BE2C (cell line): ENCODE measurements at regions not wholly inside any gene's neighbourhood (a gene's known extent, or its start where the extent isn't known, plus 50 kb on each side); places are given as distances from the start of the nearest gene placed in this dataset.
"Not testable (repeated sequence)": the region's sequence is repeated elsewhere in the genome, so short reads cannot be mapped to it uniquely, and the experiment has no call there.

Experiments used
- DNase-seq: peaks from one replicate; pipeline ENCODE4 v3.0.0-alpha.2; 2020
- H3K27me3 ChIP-seq: fragments of 250-450 bp; sonication (Bioruptor Pico); 2 replicates; pipeline ENCODE4 v1.5.1; 2020; ENCODE audit warnings: mild to moderate bottlenecking
- H3K36me3 ChIP-seq: fragments of 250-450 bp; sonication (Bioruptor Pico); 2 replicates; pipeline ENCODE4 v1.5.1; 2020; ENCODE audit warnings: mild to moderate bottlenecking
- H3K4me1 ChIP-seq: fragments of 250-450 bp; sonication (Bioruptor Pico); 2 replicates; pipeline ENCODE4 v1.5.1; 2020
- H3K4me3 ChIP-seq: 2 replicates; pipeline ENCODE4 v1.5.1; 2011; ENCODE audit warnings: low read depth, low read length
- H3K9me3 ChIP-seq: fragments of 250-450 bp; sonication (Bioruptor Pico); 2 replicates; pipeline ENCODE4 v1.5.1; 2020
- TF ChIP-seq, protein P1 (sequence below): IDR thresholded peaks from 2 replicates; pipeline ENCODE4 v1.5.1; 2012; ENCODE audit warnings: mild to moderate bottlenecking, low read depth, low read length

DNA sequence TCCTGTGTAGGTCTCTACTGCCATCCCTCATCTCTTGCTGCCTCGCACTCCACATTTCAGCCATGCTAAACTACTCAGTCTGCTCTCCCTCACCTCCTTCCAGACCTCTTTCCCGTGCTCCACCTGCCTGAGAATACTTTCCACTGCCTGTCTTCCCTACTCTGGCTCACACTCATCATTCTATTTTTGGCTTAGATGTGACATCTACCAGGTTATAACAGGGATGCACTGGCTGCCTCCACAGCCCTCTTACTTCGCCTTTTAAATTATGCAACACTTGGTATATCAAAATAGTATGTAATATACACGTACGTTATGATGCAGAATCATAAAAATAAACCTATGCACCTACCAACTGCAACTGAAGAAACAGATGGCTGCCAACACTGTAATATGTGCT, 222.8 kb upstream of the DTNBP1 start:
- Histone ChIP-seq H3K36me3 (no peaks in the 10 kb centered on the region), H3K4me3 (no peak overlapping the region), H3K27me3 (no peaks in the 10 kb centered on the region), H3K4me1 (peaks cover 13% of the 10 kb centered on the region), H3K9me3 (no peaks in the 10 kb centered on the region; the same call in 1 of the 2 replicates)
- TF ChIP-seq, protein P1, sequence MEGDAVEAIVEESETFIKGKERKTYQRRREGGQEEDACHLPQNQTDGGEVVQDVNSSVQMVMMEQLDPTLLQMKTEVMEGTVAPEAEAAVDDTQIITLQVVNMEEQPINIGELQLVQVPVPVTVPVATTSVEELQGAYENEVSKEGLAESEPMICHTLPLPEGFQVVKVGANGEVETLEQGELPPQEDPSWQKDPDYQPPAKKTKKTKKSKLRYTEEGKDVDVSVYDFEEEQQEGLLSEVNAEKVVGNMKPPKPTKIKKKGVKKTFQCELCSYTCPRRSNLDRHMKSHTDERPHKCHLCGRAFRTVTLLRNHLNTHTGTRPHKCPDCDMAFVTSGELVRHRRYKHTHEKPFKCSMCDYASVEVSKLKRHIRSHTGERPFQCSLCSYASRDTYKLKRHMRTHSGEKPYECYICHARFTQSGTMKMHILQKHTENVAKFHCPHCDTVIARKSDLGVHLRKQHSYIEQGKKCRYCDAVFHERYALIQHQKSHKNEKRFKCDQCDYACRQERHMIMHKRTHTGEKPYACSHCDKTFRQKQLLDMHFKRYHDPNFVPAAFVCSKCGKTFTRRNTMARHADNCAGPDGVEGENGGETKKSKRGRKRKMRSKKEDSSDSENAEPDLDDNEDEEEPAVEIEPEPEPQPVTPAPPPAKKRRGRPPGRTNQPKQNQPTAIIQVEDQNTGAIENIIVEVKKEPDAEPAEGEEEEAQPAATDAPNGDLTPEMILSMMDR: no peak
- no peak for DNase-seq

DNA sequence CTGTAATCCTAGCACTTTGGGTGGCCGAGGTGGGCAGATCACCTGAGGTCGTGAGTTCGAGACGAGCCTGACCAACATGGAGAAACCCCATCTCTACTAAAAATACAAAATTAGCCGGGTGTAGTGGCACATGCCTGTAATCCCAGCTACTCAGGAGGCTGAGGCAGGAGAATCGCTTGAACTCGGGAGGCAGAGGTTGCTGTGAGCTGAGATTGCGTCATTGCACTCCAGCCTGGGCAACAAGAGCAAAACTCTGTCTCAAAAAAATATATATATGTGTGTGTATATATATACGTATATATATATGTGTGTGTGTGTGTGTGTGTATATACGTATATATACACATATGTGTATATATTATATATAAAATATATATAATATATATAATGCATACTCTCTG, 220.8 kb upstream of the DTNBP1 start:
- peaks cover 28% of the 10 kb centered on the region for H3K4me1 ChIP-seq
- H3K9me3 ChIP-seq, H3K36me3 ChIP-seq: not testable (repeated sequence)

DNA sequence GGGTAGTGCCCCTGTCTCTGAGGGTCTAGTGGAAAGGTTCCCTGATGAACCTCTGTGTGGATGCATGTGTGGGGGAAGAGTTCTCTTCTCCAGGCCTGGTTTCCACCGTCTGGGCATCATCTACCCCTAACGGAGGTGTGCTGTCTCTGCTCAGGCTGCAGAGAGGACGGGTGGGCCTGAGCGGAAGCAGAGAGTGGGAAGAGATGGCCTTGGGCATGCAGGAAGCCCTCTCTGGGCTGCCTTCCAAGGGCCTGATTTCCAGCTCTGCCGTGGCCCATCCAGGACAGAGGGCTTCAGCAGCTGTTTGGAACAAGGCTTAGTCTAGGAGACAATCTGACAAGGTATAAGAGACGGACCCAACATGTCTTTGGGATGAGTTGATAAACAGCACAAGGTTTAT, 220.1 kb upstream of the DTNBP1 start:
- no peaks in the 10 kb centered on the region; the same call in 1 of the 2 replicates for H3K9me3 ChIP-seq
- peaks cover 28% of the 10 kb centered on the region for H3K4me1 ChIP-seq
- TF ChIP-seq, protein P1: no peak
- H3K36me3 ChIP-seq: no peaks in the 10 kb centered on the region
- DNase-seq: peak; percentile 69
- no peak overlapping the region for H3K4me3 ChIP-seq
- no peaks in the 10 kb centered on the region for H3K27me3 ChIP-seq

More for the DNA sequence above, 220.8 kb upstream of the DTNBP1 start:
- H3K4me3 ChIP-seq, H3K27me3 ChIP-seq, DNase-seq: not testable (repeated sequence)

DNA sequence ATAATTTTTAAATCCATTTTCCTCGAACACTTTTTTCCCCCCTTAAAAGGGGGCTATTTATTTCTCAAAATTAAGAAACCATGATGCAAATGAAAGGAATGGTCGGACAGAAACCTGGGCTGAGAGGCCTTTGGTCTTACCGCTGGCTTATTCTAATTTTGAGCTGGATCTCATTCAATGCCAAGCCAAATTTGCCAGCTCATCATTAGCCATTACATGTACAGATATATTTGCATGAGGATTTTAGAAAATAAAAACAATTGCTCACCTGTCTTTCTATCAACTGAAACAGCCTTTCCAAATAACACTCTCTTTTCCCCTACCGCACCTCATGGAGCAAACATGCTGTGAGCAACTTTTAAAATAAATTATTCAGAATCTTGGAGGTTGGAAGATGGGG, 219.5 kb upstream of the DTNBP1 start:
- Histone ChIP-seq H3K36me3 (no peaks in the 10 kb centered on the region), H3K4me3 (no peak overlapping the region), H3K9me3 (no peaks in the 10 kb centered on the region; the same call in 1 of the 2 replicates), H3K4me1 (peaks cover 28% of the 10 kb centered on the region), H3K27me3 (no peaks in the 10 kb centered on the region)
- no peak for DNase-seq
- TF ChIP-seq, protein P1: no peak

DNA sequence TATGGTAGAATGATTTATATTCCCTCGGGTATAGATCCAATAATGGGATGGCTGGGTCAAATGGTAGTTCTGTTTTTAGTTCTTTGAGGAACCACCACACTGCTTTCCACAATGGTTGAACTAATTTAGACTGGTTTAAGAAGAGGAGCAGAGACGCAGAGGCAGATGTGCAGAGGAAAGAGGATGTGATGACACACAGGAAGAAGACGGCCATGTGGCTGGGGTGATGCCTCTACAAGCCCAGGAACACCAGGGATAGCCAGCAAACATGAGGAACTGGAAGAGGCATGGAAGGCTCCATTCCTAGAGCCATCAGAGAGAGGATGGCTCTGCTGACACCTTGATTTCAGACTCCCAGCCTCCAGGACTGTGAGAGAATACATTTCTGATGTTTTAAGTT, 218.3 kb upstream of the DTNBP1 start:
- Histone ChIP-seq H3K36me3 (no peaks in the 10 kb centered on the region), H3K4me3 (no peak overlapping the region), H3K9me3 (no peaks in the 10 kb centered on the region; the same call in 1 of the 2 replicates), H3K4me1 (peaks cover 28% of the 10 kb centered on the region), H3K27me3 (no peaks in the 10 kb centered on the region)
- DNase-seq: no peak
- TF ChIP-seq, protein P1: no peak

DNA sequence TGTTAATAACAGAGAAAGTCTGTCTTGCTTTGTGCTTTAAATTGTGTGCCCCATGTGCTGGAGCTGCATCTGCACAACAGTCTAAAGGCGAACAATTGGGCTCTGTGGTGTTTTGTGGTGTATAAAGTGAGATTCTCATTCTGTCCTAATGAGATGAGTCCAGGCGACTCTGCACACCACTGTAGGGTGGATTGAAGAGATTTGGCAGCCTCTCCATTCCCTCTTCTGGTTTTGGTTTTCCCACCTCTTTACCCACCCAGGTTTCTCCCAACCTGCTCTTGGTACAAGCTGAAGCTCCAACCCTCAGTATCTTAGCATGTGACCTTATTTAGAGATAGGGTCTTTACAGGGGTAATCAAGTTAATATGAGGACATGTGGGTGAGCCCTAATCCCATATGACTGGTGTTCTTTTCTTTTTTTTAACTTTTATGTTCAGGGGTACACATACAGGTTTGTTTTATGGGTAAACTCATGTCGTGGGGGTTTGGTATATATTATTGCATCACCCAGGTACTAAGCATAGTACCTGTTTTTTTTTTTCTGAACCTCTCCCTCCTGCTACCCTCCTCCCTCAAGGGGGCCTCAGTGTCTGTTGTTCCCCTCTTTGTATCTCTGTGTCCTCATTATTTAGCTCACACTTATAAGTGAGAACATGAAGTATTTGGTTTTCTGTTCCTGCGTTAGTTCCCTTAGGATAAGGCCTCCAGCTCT, 217.6 kb upstream of the DTNBP1 start:
- Histone ChIP-seq H3K4me1 (peaks cover 28% of the 10 kb centered on the region), H3K4me3 (no peak overlapping the region), H3K36me3 (no peaks in the 10 kb centered on the region), H3K9me3 (no peaks in the 10 kb centered on the region; the same call in 1 of the 2 replicates), H3K27me3 (no peaks in the 10 kb centered on the region)
- TF ChIP-seq, protein P1: no peak
- no peak for DNase-seq
